ACC112 (cell line): ENCODE measurements at regions not wholly inside any gene's neighbourhood (a gene's known extent, or its start where the extent isn't known, plus 50 kb on each side); places are given as distances from the start of the nearest gene placed in this dataset.
"Not testable (repeated sequence)": the region's sequence is repeated elsewhere in the genome, so short reads cannot be mapped to it uniquely, and the experiment has no call there.

Experiments
- H2AFZ ChIP-seq: fragments of 200-600 bp; sonication (generic); one replicate; pipeline ENCODE4 v1.6.0; 2017; ENCODE audit warnings: antibody characterized with exemption, low read length; ENCODE audit not compliant: unreplicated experiment
- H3K27ac ChIP-seq: fragments of 200-600 bp; sonication (generic); 2 replicates; pipeline ENCODE4 v1.5.1; 2014; ENCODE audit warnings: low read depth, mild to moderate bottlenecking, antibody characterized with exemption, low read length, moderate library complexity
- H3K27me3 ChIP-seq: fragments of 200-600 bp; sonication (generic); 2 replicates; pipeline ENCODE4 v1.6.1; 2014; ENCODE audit warnings: mild to moderate bottlenecking, antibody characterized with exemption, low read length, moderate library complexity, mixed read lengths; ENCODE audit not compliant: insufficient read depth
- H3K36me3 ChIP-seq: fragments of 200-600 bp; sonication (generic); 2 replicates; pipeline ENCODE4 v1.6.1; 2016; ENCODE audit warnings: mild to moderate bottlenecking, antibody characterized with exemption, low read length, moderate library complexity, mixed read lengths; ENCODE audit not compliant: insufficient read depth
- H3K4me1 ChIP-seq: fragments of 200-600 bp; sonication (generic); one replicate; pipeline ENCODE4 v1.6.1; 2016; ENCODE audit warnings: low read length, mixed read lengths; ENCODE audit not compliant: insufficient read depth, unreplicated experiment, control insufficient read depth
- H3K4me3 ChIP-seq: fragments of 200-600 bp; sonication (generic); 2 replicates; pipeline ENCODE4 v1.5.1; 2014; ENCODE audit warnings: mild to moderate bottlenecking, low read depth, low read length
- H3K79me2 ChIP-seq: fragments of 200-600 bp; sonication (generic); one replicate; pipeline ENCODE4 v1.6.0; 2016; ENCODE audit warnings: low read length; ENCODE audit not compliant: control insufficient read depth, unreplicated experiment, insufficient read depth

DNA sequence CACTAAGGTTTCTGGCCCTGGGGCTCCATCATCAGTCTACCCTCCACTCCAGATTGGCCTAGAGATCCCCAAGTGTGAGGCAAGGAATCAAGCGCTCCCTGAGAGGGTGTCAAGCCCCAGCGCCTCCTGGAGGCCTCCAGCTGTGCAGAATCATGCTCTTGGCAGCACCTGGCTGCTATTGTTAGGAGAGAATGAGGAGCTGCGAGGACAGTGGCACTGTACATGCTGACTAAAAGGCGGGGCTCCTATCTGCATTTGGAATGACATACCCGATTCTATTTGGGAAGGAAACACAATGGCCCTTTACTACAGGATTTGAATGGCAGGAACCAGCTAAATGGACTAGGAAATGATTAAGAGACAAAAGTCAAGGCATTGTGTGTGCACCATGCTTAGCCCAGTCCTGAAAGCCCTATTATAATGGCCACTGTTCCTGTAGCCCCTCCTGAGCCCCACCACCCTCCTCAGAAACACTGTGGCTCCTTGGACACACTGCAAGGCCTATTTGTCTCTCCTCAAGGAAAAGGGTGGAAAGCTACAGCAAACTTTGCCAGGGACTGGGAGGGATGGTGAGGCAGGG lies 106.1 kb downstream of the KBTBD2 start:
- H3K79me2 ChIP-seq, H2AFZ ChIP-seq, H3K36me3 ChIP-seq, H3K4me3 ChIP-seq, H3K4me1 ChIP-seq, H3K27me3 ChIP-seq, H3K27ac ChIP-seq: not testable (repeated sequence)

DNA sequence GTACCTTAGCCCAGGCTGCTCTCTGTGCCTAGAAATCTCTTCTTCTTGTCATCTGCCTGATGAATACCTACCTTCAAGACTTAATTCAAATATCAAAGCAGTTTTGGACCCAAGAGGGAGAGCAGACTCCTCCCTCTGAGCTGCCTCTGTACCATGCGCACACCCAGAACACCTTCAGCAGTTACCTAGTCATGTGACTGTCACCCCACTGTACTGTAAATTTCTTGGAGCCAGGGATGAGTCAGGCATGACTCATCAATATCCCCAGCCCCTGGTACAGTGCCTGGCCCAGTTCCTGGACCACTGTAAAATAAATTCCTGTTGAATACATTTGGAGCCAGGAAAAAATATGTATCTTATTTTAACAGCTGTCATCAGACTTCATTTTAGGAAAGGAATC lies 111.7 kb downstream of the KBTBD2 start:
- not testable (repeated sequence) for H3K36me3 ChIP-seq, H3K4me3 ChIP-seq, H3K27ac ChIP-seq, H3K27me3 ChIP-seq, H2AFZ ChIP-seq, H3K79me2 ChIP-seq
- peaks cover 18% of the 10 kb centered on the region for H3K4me1 ChIP-seq

DNA sequence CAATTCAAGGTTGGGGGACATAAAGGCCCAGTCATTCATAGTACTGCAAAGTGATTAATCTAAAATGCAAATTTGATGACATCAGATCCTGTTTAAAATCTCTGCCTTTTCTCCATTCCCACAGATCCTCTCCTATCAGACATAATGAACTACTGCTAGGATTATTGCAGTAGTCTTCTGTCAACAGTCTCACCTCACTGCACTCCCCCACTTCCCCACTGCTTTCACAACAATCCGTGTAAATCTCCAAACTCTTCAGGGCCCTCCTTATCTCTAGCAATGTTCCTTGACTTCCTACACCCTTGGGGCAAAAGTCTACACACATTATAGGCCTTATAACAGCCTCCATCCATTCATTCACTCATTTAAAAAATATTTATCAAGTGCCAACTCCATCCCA lies 112.4 kb downstream of the KBTBD2 start:
- Histone ChIP-seq H3K4me1 (peaks cover 18% of the 10 kb centered on the region), H3K79me2 (no peaks in the 10 kb centered on the region), H3K27ac (no peak overlapping the region), H2AFZ (no peak overlapping the region), H3K27me3 (no peaks in the 10 kb centered on the region), H3K36me3 (no peaks in the 10 kb centered on the region), H3K4me3 (no peak overlapping the region)

DNA sequence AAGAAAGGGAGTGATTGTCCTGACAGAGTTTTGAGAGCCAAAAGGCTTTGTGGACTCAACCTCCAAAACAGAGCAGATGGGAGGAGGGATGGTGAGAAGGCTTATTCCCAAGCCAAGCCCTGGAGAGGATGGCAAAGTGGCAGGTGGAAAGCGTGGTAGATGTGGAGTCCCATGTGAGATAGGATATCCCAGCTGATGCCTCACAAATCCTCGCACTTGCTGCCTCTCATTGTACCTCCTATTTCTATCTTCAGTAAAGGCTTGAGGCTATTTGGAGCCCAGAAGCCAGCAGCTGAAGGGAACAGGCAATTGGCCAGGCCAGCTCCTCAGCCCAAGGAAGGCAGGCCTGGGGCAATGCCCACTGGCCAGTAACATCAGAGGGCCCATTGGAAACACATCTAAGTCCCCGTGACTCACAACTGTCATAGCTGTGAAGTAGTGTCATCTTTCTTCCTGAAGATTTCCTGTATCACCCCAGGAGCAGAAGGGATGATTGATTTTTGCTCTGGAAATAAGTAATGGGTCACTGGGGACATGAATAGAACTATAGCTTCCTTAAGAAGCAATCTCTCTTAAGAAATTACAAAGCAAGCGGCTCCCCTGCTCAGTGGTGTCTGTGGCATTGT lies 114.4 kb downstream of the KBTBD2 start:
- H3K79me2 ChIP-seq, H3K4me3 ChIP-seq, H2AFZ ChIP-seq, H3K27me3 ChIP-seq, H3K36me3 ChIP-seq: not testable (repeated sequence)
- Histone ChIP-seq H3K27ac (peak overlapping the region; percentile 31; the same call in 1 of the 2 replicates), H3K4me1 (peaks cover 18% of the 10 kb centered on the region)

DNA sequence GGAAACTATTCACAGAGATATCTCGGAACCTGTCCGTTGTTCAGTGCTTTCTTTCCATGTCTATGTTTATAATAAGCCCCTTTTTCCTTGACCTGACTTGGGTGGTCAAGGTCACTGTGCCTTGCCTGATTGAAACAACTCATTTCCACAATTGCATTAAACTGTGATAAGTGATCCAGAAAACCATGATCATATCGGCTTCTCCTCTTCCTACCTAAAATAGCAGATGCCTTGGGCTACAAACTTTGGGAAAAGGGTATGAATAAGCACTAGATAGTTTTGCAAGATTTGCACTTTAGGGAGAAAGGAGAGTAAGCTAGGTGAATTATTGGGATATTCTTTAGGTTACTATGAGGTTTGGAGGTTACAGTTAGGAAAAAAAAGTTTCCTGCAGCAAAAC lies 115.2 kb downstream of the KBTBD2 start:
- H3K36me3 ChIP-seq, H2AFZ ChIP-seq, H3K79me2 ChIP-seq, H3K4me3 ChIP-seq, H3K27ac ChIP-seq, H3K27me3 ChIP-seq: not testable (repeated sequence)
- peaks cover 18% of the 10 kb centered on the region for H3K4me1 ChIP-seq

DNA sequence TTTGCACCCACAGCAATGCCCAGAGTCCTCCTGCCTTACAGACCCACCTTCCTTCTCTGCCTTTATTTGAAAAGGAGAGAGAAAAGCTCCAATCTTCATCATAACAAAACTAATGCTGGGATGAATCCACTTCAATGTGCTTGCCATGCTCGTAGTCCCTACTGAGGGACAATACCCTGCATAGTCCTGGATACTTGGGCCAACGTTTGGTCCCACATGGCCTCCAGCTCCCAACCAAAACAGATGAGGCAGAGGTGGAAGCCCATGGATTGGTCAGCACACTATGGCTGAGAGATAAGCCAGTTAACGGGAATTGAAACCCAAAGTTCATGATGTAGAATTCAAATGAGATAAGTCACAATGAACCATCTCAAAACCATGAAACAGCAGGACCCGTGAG lies 115.8 kb downstream of the KBTBD2 start:
- not testable (repeated sequence) for H3K27me3 ChIP-seq, H3K36me3 ChIP-seq, H3K27ac ChIP-seq, H2AFZ ChIP-seq, H3K79me2 ChIP-seq, H3K4me3 ChIP-seq
- H3K4me1 ChIP-seq: peaks cover 18% of the 10 kb centered on the region

DNA sequence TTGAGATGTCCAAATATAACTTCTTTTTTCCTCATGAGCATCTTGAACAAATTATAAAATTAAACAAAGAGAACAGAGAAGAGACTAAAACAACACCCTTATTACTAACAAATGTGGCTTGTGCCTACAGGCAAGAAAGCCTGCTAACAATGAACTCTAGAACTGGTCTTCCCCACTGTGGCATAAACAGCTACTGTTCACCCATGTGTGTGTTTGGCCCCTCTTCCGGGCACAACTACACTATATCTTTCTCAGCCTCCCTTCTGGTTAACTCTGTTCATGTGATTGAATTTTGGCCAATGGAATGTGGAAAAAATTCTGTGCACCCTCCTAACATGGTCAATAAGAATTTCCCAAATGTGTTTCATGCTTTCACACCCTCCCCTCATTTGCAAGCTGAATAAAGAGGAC lies 117.0 kb downstream of the KBTBD2 start:
- Histone ChIP-seq H3K36me3 (no peaks in the 10 kb centered on the region), H3K27ac (no peak overlapping the region), H3K4me3 (no peak overlapping the region), H2AFZ (no peak overlapping the region), H3K4me1 (peaks cover 14% of the 10 kb centered on the region), H3K27me3 (no peaks in the 10 kb centered on the region), H3K79me2 (no peaks in the 10 kb centered on the region)

DNA sequence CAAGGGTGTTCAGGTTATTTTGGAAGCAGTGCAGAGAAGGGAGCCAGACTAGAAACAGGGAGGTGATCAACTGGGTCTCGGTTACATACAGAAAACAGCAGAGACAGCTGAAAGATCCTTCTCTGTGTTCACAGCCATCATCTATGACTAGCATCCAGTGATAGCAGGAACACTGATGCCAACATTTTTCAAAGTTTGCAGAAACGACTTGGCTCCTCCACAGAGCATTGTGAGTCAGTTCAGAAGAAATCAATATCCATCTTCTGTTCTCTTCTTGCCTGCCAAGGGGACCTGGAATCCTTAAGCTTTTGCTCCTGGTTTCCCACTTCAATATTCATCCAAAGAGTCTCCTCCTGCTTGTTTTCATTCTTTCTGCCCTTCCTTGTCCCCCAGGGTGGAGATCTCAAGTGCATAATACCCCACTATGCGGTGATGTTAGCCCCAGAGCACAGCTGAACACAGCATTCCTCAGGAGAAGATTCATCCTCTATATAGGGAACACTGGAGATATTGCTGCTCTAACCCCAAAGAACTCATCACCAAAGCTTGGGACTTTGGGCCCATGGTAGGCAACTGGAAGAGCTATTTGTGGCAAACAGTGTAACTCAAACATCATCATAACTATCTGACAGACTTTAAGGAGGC lies 122.6 kb downstream of the KBTBD2 start:
- H3K36me3 ChIP-seq, H3K27me3 ChIP-seq, H3K4me3 ChIP-seq, H2AFZ ChIP-seq, H3K79me2 ChIP-seq, H3K27ac ChIP-seq, H3K4me1 ChIP-seq: not testable (repeated sequence)

DNA sequence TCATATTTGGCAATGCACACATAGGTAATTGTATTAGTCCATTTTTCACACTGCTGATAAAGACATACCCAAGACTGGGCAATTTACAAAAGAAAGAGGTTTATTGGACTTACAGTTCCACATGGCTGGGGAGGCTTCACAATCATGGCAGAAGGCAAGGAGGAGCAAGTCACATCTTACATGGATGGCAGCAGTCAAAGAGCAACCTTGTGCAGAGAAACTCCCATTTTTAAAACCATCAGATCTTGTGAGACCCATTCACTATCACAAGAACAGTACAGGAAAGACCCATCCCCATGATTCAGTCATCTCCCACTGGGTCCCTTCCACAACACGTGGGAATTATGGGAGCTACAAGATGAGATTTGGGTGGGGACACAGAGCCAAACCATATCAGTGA lies 123.2 kb downstream of the KBTBD2 start:
- not testable (repeated sequence) for H3K27me3 ChIP-seq, H2AFZ ChIP-seq, H3K36me3 ChIP-seq, H3K27ac ChIP-seq, H3K79me2 ChIP-seq, H3K4me1 ChIP-seq, H3K4me3 ChIP-seq

DNA sequence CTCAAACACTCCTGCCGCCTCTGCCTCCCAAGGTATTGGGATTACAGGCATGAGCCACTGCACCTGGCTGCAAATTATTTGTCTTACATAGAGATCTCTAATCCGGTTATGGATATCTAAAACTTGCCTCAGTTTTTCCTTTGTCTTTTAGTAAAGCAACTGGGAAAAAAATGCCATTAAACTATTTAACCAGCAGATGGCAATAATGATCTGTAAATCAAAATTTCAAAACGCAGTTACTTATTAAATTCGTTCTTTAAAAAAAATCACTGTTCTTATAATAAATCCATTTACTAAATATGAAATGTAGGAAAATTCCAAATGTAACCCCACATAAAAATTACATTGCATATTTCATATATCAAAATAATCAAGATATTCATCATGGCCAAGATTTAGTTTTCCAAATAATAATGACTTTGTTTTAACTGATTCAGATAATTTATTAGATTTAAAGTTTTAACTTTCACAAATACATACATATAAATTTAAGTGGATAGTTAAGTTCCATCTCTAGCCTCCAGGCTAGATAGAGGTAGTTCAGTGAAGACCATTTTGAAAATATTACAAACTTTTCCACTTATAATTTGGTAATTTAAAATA lies 125.8 kb downstream of the KBTBD2 start:
- H2AFZ ChIP-seq, H3K4me3 ChIP-seq, H3K79me2 ChIP-seq, H3K27me3 ChIP-seq, H3K4me1 ChIP-seq, H3K36me3 ChIP-seq, H3K27ac ChIP-seq: not testable (repeated sequence)

DNA sequence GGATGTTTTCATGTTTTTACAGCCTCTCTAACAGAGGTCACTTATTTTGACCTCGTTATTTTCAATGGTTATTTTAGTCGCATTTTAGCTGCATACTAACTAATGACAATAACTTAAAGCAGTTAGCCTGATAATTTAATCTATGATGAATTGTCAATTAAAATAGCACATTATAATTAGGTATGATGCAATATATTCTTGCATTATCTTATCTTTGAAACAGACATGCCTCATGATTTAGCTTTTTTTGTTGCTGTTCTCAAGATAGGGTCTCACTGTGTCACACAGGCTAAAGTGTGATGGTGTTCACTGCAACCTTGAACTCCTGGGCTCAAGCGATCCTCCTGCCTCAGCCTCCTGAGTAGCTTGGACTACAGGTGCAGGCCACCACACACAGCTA lies 126.4 kb downstream of the KBTBD2 start:
- no peaks in the 10 kb centered on the region for H3K36me3 ChIP-seq
- H3K27me3 ChIP-seq: no peaks in the 10 kb centered on the region
- H3K4me1 ChIP-seq: no peaks in the 10 kb centered on the region
- H3K4me3 ChIP-seq: no peak overlapping the region
- H3K79me2 ChIP-seq: no peaks in the 10 kb centered on the region
- no peak overlapping the region for H2AFZ ChIP-seq
- H3K27ac ChIP-seq: no peak overlapping the region
